Thoracic aorta (tissue), 2 donors: ENCODE measurements at regions not wholly inside any gene's neighbourhood (a gene's known extent, or its start where the extent isn't known, plus 50 kb on each side); places are given as distances from the start of the nearest gene placed in this dataset.
"Not testable (repeated sequence)": the region's sequence is repeated elsewhere in the genome, so short reads cannot be mapped to it uniquely, and the experiment has no call there.

Experiments
- ATAC-seq: fragments of 150-250 bp; one replicate; pipeline ENCODE4 v1.8.0; 2017; ENCODE audit warnings: low read depth; ENCODE audit not compliant: insufficient number of reproducible peaks, low FRiP score
- DNase-seq: peaks from one replicate; pipeline ENCODE4 v3.0.0-alpha.2; 2020; ENCODE audit warnings: low spot score
- H3K27ac ChIP-seq, 2 donors: fragments of 200-600 bp; sonication (generic); 1 replicate in 1 of 2; 2 replicates in 1 of 2; pipeline ENCODE4 v1.5.1; 2016; ENCODE audit warnings: mild to moderate bottlenecking in 2 of 2, moderate library complexity in 2 of 2
- H3K27me3 ChIP-seq: fragments of 200-600 bp; sonication (generic); replicated peaks from 2 replicates; pipeline ENCODE4 v1.6.0; 2016; ENCODE audit warnings: mild to moderate bottlenecking; ENCODE audit not compliant: insufficient read depth
- H3K36me3 ChIP-seq: fragments of 200-600 bp; sonication (generic); one replicate; pipeline ENCODE4 v1.5.1; 2016
- H3K4me1 ChIP-seq, 2 donors: fragments of 200-600 bp; sonication (generic); 1 replicate in 1 of 2; 2 replicates in 1 of 2; pipeline versions ENCODE4 v1.5.1 to v1.6.0; 2016; ENCODE audit warnings: low read depth in 2 of 2, mild to moderate bottlenecking in 1 of 2; ENCODE audit not compliant: control insufficient read depth in 1 of 2
- H3K4me3 ChIP-seq: fragments of 200-600 bp; sonication (generic); 2 replicates; pipeline ENCODE4 v1.5.1; 2016; ENCODE audit warnings: mild to moderate bottlenecking
- H3K9me3 ChIP-seq: fragments of 200-600 bp; sonication (generic); 2 replicates; pipeline ENCODE4 v1.5.1; 2016
- TF ChIP-seq, protein P1 (sequence below): fragments of 200-600 bp; sonication (generic); IDR thresholded peaks from one replicate; pipeline ENCODE4 v1.5.1; 2019; ENCODE audit warnings: antibody characterized with exemption

DNA sequence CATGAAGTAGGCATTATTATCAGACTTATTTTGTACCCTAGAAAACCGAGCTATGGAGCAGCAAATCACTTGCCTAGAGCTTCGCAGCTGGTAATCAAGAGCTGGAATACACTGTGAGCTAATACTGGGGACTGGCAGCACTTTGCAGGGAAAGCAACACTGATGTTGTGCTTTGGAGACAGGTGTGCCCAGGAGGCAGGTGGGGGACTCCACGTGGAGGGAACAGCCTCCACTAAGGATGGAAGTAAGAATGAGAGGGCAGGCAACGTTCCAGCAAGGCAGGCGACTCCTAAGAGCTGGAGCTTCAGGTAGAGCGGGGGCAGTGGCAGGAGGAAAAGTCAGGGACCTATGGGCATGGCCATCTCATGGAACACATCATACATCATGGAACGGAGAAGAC, 300.5 kb upstream of the IGF1R start:
- H3K36me3 ChIP-seq, result no peaks in the 10 kb centered on the region
- H3K9me3 ChIP-seq, result no peaks in the 10 kb centered on the region
- DNase-seq (no peak), ATAC-seq (no peak)
- H3K27me3 ChIP-seq, result no peaks in the 10 kb centered on the region
- no peaks in the 10 kb centered on the region for H3K4me1 ChIP-seq
- H3K27ac ChIP-seq, result no peak overlapping the region
- no peak overlapping the region for H3K4me3 ChIP-seq
- TF ChIP-seq, protein P1, sequence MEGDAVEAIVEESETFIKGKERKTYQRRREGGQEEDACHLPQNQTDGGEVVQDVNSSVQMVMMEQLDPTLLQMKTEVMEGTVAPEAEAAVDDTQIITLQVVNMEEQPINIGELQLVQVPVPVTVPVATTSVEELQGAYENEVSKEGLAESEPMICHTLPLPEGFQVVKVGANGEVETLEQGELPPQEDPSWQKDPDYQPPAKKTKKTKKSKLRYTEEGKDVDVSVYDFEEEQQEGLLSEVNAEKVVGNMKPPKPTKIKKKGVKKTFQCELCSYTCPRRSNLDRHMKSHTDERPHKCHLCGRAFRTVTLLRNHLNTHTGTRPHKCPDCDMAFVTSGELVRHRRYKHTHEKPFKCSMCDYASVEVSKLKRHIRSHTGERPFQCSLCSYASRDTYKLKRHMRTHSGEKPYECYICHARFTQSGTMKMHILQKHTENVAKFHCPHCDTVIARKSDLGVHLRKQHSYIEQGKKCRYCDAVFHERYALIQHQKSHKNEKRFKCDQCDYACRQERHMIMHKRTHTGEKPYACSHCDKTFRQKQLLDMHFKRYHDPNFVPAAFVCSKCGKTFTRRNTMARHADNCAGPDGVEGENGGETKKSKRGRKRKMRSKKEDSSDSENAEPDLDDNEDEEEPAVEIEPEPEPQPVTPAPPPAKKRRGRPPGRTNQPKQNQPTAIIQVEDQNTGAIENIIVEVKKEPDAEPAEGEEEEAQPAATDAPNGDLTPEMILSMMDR, result no peak

DNA sequence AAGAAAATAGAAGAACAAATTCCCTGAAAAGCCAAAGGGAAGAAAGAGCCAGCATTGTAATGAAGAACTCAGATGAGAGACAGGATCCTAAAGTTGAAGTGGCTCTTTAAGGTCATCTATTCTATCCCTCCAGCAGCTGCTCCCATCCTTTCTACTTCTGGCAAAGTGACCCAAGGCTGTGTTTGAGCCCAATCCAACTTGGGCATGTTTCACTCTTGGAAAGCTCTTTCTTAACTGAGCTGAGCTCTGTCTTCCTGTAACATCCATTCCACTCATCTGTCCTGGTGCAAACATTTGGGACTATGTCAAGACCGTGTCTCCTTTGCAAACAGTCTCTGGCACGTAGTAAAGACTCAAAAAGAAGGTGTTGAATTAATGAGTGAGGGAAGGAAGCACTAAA, 298.1 kb upstream of the IGF1R start:
- Histone ChIP-seq H3K27ac (no peak overlapping the region), H3K27me3 (no peaks in the 10 kb centered on the region), H3K4me1 (no peaks in the 10 kb centered on the region), H3K36me3 (no peaks in the 10 kb centered on the region), H3K4me3 (no peak overlapping the region), H3K9me3 (no peaks in the 10 kb centered on the region)
- TF ChIP-seq, protein P1, result no peak
- ATAC-seq (no peak), DNase-seq (no peak)

DNA sequence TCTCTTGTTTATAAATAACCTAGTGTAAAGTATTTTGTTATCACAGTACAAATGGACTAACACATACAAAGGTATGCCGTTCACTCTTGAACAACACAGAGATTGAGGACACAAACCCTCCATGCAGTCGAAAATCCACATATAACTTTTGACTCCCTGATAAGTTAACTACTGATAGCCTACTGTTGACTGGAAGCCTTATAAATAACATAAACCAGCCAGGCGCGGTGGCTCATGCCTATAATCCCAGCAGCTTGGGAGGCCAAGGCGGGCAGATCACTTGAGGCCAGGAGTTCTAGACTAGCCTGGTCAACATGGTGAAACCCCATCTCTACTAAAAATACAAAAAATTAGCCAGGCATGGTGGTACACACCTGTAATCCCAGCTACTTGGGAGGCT, 290.1 kb upstream of the IGF1R start:
- not testable (repeated sequence) for H3K27me3 ChIP-seq, ATAC-seq, DNase-seq, H3K4me1 ChIP-seq, H3K27ac ChIP-seq, H3K9me3 ChIP-seq, H3K4me3 ChIP-seq, H3K36me3 ChIP-seq

DNA sequence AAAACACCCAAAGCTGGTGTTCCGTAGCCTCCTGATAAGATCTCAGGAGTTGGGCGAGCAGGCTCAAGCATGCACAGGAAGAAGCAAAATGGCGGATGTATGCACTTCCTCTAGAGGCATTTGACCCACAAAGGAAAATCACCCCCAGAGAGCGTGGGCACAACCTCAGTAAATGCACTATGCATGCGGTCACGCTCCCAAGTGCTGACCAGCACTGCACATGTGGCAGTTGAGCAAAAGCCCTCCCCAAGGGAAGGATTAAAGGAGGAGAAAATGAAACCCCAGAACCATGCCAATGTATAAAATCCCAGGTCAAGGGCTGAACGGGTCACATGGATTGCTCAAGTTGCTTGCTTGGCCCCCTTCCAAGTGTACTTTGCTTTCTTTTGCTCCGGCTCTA, 289.4 kb upstream of the IGF1R start:
- Histone ChIP-seq H3K4me3 (no peak overlapping the region), H3K9me3 (no peaks in the 10 kb centered on the region), H3K36me3 (no peaks in the 10 kb centered on the region), H3K27me3 (no peaks in the 10 kb centered on the region), H3K4me1 (no peaks in the 10 kb centered on the region), H3K27ac (no peak overlapping the region)
- ATAC-seq (no peak), DNase-seq (no peak)
- TF ChIP-seq, protein P1, result no peak

DNA sequence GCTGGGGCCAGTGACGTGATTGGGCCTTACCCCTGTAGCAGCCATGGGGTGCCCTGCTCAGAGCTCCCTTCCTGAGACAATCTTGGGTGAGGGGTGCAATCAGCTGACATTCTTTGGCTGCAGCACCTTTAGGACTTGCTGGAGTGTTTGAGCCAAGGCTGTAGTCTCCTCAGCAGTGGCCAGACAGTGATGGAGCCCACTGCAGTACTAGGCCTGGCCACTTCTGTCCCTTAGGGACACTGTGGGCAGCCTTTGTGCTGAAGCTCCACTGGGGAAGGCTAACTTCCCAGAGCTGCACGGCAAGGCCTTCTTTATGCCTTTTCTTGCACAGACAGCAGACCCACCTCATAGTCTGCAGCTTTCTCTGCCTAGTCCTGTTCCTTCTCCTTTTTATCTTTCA, 284.9 kb upstream of the IGF1R start:
- no peak overlapping the region for H3K27ac ChIP-seq
- no peaks in the 10 kb centered on the region for H3K4me1 ChIP-seq
- TF ChIP-seq, protein P1, result no peak
- H3K36me3 ChIP-seq, result no peaks in the 10 kb centered on the region
- DNase-seq (no peak), ATAC-seq (no peak)
- H3K9me3 ChIP-seq, result no peaks in the 10 kb centered on the region
- H3K27me3 ChIP-seq, result no peaks in the 10 kb centered on the region
- no peak overlapping the region for H3K4me3 ChIP-seq

DNA sequence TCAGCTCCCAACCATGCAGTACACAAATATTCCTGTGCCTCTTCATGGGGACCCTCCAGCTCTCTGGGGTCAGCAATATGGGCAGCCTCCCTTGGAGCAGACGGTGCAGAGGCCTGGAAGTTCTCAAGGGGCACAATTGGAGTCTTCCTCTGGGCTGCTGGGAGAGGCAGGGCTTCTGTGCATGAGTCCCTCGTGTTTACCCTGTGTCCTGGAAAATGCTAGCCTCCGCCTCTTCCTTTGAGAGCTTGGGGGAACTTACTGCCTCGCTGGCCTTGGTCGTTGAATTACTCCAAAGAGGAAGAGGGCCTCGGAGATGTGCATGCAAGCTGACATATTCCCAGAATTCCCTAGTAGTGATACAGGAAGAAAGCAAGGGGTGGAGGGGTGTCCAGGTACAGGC, 284.4 kb upstream of the IGF1R start:
- TF ChIP-seq, protein P1, result no peak
- ATAC-seq, result no peak
- Histone ChIP-seq H3K27me3 (no peaks in the 10 kb centered on the region), H3K4me1 (no peaks in the 10 kb centered on the region), H3K4me3 (no peak overlapping the region), H3K27ac (no peak overlapping the region), H3K36me3 (no peaks in the 10 kb centered on the region), H3K9me3 (no peaks in the 10 kb centered on the region)
- no peak for DNase-seq
